Keratinocyte (primary cell): ENCODE measurements at regions not wholly inside any gene's neighbourhood (a gene's known extent, or its start where the extent isn't known, plus 50 kb on each side); places are given as distances from the start of the nearest gene placed in this dataset.

Source experiments
- DNase-seq: peaks from one replicate; pipeline ENCODE4 v3.0.0-alpha.2; 2011; ENCODE audit warnings: low read depth, missing footprints, low spot score
- FAIRE-seq: peaks from 2 replicates; lab custom pipeline; 2011; peaks lifted over from hg19 to GRCh38; lab: Jason Lieb, UNC
- H2AFZ ChIP-seq: 2 replicates; pipeline ENCODE4 v1.6.0; 2012; ENCODE audit warnings: low read length, control low read depth, inconsistent platforms; ENCODE audit not compliant: control insufficient read depth
- H3K27ac ChIP-seq: 2 replicates; pipeline ENCODE4 v1.5.1; 2011; ENCODE audit warnings: low read length; ENCODE audit not compliant: control insufficient read depth, insufficient read depth
- H3K27me3 ChIP-seq: 3 replicates; pipeline ENCODE4 v1.6.0; 2011; ENCODE audit warnings: low read length; ENCODE audit not compliant: control insufficient read depth, insufficient read depth; ENCODE audit errors: extremely low read depth
- H3K36me3 ChIP-seq, 2 experiments: 2 replicates in 1 of 2; 3 replicates in 1 of 2; pipeline ENCODE4 v1.5.1; 2011; ENCODE audit warnings: low read length in 2 of 2, mild to moderate bottlenecking in 1 of 2; ENCODE audit not compliant: control insufficient read depth in 2 of 2, insufficient read depth in 2 of 2; ENCODE audit errors: extremely low read depth in 1 of 2
- H3K4me1 ChIP-seq: 3 replicates; pipeline ENCODE4 v1.5.1; 2011; ENCODE audit warnings: low read length; ENCODE audit not compliant: control insufficient read depth, insufficient read depth; ENCODE audit errors: extremely low read depth
- H3K4me2 ChIP-seq: 3 replicates; pipeline ENCODE4 v1.6.0; 2011; ENCODE audit warnings: low read depth, low read length; ENCODE audit not compliant: control insufficient read depth, insufficient read depth; ENCODE audit errors: extremely low read depth
- H3K4me3 ChIP-seq, 3 experiments: fragments of 200-600 bp in 1 of 3; sonication (generic) in 1 of 3; 2 replicates in 2 of 3; 3 replicates in 1 of 3; pipeline ENCODE4 v1.5.1; 2011 to 2016; ENCODE audit warnings: low read length in 3 of 3, mild to moderate bottlenecking in 3 of 3, control low read depth in 2 of 3, inconsistent platforms in 1 of 3, low read depth in 1 of 3, mixed read lengths in 1 of 3, mixed run types in 1 of 3, moderate library complexity in 1 of 3; ENCODE audit not compliant: control insufficient read depth in 2 of 3, insufficient read depth in 2 of 3; ENCODE audit errors: extremely low read depth in 1 of 3
- H3K79me2 ChIP-seq: 2 replicates; pipeline ENCODE4 v1.6.0; 2012; ENCODE audit warnings: low read length; ENCODE audit not compliant: control insufficient read depth, insufficient read depth
- H3K9ac ChIP-seq: 3 replicates; pipeline ENCODE4 v1.6.0; 2011; ENCODE audit warnings: low read length; ENCODE audit not compliant: control insufficient read depth, insufficient read depth; ENCODE audit errors: extremely low read depth
- H3K9me1 ChIP-seq: 3 replicates; pipeline ENCODE4 v1.6.0; 2011; ENCODE audit warnings: low read length; ENCODE audit not compliant: control insufficient read depth, insufficient read depth; ENCODE audit errors: extremely low read depth
- H3K9me3 ChIP-seq: 2 replicates; pipeline ENCODE4 v1.5.1; 2012; ENCODE audit warnings: low read depth, low read length; ENCODE audit not compliant: control insufficient read depth
- H4K20me1 ChIP-seq: 3 replicates; pipeline ENCODE4 v1.6.0; 2011; ENCODE audit warnings: low read length; ENCODE audit not compliant: control insufficient read depth, insufficient read depth; ENCODE audit errors: extremely low read depth
- EZH2 ChIP-seq: IDR thresholded peaks from one replicate; pipeline ENCODE4 v1.6.1; 2012; ENCODE audit warnings: inconsistent platforms, mild to moderate bottlenecking, low read length, moderate library complexity
- dilution Hi-C: fragments of 300-500 bp; cut with MboI; formaldehyde crosslinking; loops from one replicate; pipeline ENCODE4 v1.7.0; 2020; ENCODE audit warnings: low sequenced_read_pairs; ENCODE audit not compliant: extremely low pct_ligation_motif_present
- TF ChIP-seq, protein P1 (sequence below), 3 experiments: IDR thresholded peaks in 1 of 3; conservative IDR thresholded peaks in 1 of 3; optimal IDR thresholded peaks in 1 of 3; 2 replicates in 2 of 3; 3 replicates in 1 of 3; pipeline versions ENCODE3 to v1.5.1; 2011; ENCODE audit warnings: low read length in 3 of 3, mild to moderate bottlenecking in 3 of 3, moderate library complexity in 2 of 3, control low read depth in 1 of 3, inconsistent platforms in 1 of 3; ENCODE audit not compliant: insufficient read depth in 2 of 3; ENCODE audit errors: extremely low read depth in 1 of 3

DNA sequence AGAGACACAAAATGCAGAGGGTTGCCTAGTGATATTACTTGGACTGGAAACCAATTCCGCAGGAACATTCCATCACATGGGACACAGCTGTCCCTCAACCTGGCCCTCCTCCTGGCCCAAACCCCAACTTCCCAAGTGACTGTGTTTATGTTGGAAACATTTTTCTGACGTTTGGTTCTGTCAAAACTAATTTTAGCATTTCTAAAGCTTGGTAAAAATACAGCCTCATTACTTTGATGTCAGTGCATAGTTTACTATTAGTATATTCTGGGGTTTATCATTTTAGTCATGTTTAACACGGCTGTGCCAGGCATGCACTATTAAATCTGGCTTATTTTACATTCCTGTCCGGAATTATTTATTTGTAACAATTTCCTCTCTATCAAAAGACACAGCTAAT, 69.9 kb downstream of the GLI2 start:
- H3K36me3 ChIP-seq = no peaks in the 10 kb centered on the region
- H3K27ac ChIP-seq = no peak overlapping the region
- no peaks in the 10 kb centered on the region for H3K9me3 ChIP-seq
- no peaks in the 10 kb centered on the region for H4K20me1 ChIP-seq
- no peaks in the 10 kb centered on the region for H3K79me2 ChIP-seq
- no peak overlapping the region for H2AFZ ChIP-seq
- H3K4me1 ChIP-seq = no peaks in the 10 kb centered on the region
- no peak overlapping the region for H3K9ac ChIP-seq
- FAIRE-seq (no peak), DNase-seq (no peak)
- H3K9me1 ChIP-seq = no peaks in the 10 kb centered on the region
- dilution Hi-C loops = loop anchor here (10.0 kb wide), 1 partner anchor 259 kb away; no protein-coding TSS in a partner anchor
- no peak overlapping the region for H3K4me3 ChIP-seq
- H3K4me2 ChIP-seq = no peak overlapping the region
- H3K27me3 ChIP-seq = no peaks in the 10 kb centered on the region
- TF ChIP-seq, protein P1, sequence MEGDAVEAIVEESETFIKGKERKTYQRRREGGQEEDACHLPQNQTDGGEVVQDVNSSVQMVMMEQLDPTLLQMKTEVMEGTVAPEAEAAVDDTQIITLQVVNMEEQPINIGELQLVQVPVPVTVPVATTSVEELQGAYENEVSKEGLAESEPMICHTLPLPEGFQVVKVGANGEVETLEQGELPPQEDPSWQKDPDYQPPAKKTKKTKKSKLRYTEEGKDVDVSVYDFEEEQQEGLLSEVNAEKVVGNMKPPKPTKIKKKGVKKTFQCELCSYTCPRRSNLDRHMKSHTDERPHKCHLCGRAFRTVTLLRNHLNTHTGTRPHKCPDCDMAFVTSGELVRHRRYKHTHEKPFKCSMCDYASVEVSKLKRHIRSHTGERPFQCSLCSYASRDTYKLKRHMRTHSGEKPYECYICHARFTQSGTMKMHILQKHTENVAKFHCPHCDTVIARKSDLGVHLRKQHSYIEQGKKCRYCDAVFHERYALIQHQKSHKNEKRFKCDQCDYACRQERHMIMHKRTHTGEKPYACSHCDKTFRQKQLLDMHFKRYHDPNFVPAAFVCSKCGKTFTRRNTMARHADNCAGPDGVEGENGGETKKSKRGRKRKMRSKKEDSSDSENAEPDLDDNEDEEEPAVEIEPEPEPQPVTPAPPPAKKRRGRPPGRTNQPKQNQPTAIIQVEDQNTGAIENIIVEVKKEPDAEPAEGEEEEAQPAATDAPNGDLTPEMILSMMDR (optimal IDR thresholded peaks at IDR 0.05 in 1 of 3, IDR thresholded peaks at IDR 0.05 in 1 of 3, conservative IDR thresholded peaks at IDR 0.05 in 1 of 3; ENCODE audit: extremely low read depth in 1 of 3, insufficient read depth in 2 of 3, low read length in 3 of 3) = no peak
- no peak for TF ChIP-seq EZH2

DNA sequence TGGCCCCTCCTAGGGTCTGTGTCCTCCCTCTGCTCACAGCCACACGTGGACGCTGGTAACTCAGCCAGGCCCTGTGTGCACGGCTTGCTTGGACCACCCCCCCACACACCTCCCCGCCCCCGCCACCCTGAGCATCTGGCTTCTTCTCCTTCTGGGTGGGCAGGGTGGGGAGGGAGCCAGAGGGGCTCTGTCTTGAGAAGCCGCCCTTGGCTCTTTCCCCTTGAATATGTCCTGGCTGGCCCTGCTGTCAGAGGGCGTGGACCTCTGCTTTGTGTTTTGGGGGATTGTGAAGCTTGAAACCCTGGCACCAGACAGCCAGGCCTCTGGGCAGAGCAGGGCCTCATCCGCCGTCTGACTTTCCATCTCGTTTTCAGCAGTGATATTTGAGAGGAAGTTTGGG, 72.1 kb downstream of the GLI2 start:
- H3K27me3 ChIP-seq = no peaks in the 10 kb centered on the region
- no peaks in the 10 kb centered on the region for H3K4me1 ChIP-seq
- dilution Hi-C loops = loop anchor here (10.0 kb wide), 1 partner anchor 257 kb away; no protein-coding TSS in a partner anchor
- no peak overlapping the region for H2AFZ ChIP-seq
- H3K4me2 ChIP-seq = no peak overlapping the region
- no peak overlapping the region for H3K9ac ChIP-seq
- H3K79me2 ChIP-seq = no peaks in the 10 kb centered on the region
- no peak overlapping the region for H3K4me3 ChIP-seq
- H3K9me3 ChIP-seq = no peaks in the 10 kb centered on the region
- no peaks in the 10 kb centered on the region for H3K9me1 ChIP-seq
- H4K20me1 ChIP-seq = no peaks in the 10 kb centered on the region
- no peak overlapping the region for H3K27ac ChIP-seq
- DNase-seq = no peak
- FAIRE-seq = no peak
- TF ChIP-seq EZH2 = no peak
- TF ChIP-seq, protein P1 (optimal IDR thresholded peaks at IDR 0.05 in 1 of 3, IDR thresholded peaks at IDR 0.05 in 1 of 3, conservative IDR thresholded peaks at IDR 0.05 in 1 of 3; ENCODE audit: extremely low read depth in 1 of 3, insufficient read depth in 2 of 3, low read length in 3 of 3) = no peak
- no peaks in the 10 kb centered on the region for H3K36me3 ChIP-seq
